Type B pancreatic cell (in vitro differentiated cells): ENCODE measurements at regions not wholly inside any gene's neighbourhood (a gene's known extent, or its start where the extent isn't known, plus 50 kb on each side); places are given as distances from the start of the nearest gene placed in this dataset.

ENCODE experiments used
- DNase-seq: peaks from one replicate; pipeline ENCODE4 v3.0.0; 2021; ENCODE audit warnings: mixed read lengths; ENCODE audit not compliant: unreplicated experiment; ENCODE audit errors: extremely low spot score
- H3K27ac Mint-ChIP-seq: 2 replicates; pipeline ENCODE4 v1.8.0; 2021; ENCODE audit warnings: mild to moderate bottlenecking, mixed read lengths
- H3K27me3 Mint-ChIP-seq: 2 replicates; pipeline ENCODE4 v1.8.0; 2021; ENCODE audit warnings: mixed read lengths
- H3K36me3 Mint-ChIP-seq: 2 replicates; pipeline ENCODE4 v1.8.0; 2021; ENCODE audit warnings: mixed read lengths
- H3K4me1 Mint-ChIP-seq: one replicate; pipeline ENCODE4 v1.8.0; 2021; ENCODE audit warnings: mixed read lengths; ENCODE audit not compliant: unreplicated experiment
- H3K4me3 Mint-ChIP-seq: 2 replicates; pipeline ENCODE4 v1.8.0; 2021; ENCODE audit warnings: mild to moderate bottlenecking, mixed read lengths
- H3K9me3 Mint-ChIP-seq: 2 replicates; pipeline ENCODE4 v1.8.0; 2021; ENCODE audit warnings: mixed read lengths
- CTCF ChIP-seq: fragments of 200-600 bp; sonication (generic); conservative IDR thresholded peaks from 2 replicates; pipeline ENCODE4 v1.5.0; 2021; ENCODE audit warnings: antibody characterized with exemption, mild to moderate bottlenecking

DNA sequence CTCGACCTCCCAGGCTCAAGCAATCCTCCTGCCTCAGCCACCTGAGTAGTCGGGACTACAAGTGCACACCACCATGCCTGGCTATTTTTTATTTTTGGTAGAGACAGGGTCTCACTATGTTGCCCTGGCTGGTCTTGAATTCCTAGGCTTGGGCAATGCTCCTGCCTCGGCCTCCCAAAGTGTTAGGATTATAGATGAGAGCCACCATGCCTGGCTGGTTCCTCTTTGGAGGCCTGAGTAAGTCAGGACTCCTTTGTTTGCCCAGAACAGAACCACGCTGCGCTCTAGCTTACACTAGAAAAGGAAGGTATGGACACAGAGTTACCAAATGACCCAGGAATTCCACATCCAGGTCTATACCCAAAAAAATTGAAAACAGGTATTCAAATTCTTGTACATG lies 135.9 kb upstream of the SLC1A4 start:
- TF ChIP-seq CTCF: no peak
- Mint-ChIP-seq H3K4me1 (peaks cover 24% of the 10 kb centered on the region), H3K36me3 (no peaks in the 10 kb centered on the region), H3K27ac (no peak overlapping the region), H3K4me3 (no peak overlapping the region), H3K9me3 (peaks cover 4% of the 10 kb centered on the region), H3K27me3 (no peaks in the 10 kb centered on the region)
- DNase-seq: no peak

DNA sequence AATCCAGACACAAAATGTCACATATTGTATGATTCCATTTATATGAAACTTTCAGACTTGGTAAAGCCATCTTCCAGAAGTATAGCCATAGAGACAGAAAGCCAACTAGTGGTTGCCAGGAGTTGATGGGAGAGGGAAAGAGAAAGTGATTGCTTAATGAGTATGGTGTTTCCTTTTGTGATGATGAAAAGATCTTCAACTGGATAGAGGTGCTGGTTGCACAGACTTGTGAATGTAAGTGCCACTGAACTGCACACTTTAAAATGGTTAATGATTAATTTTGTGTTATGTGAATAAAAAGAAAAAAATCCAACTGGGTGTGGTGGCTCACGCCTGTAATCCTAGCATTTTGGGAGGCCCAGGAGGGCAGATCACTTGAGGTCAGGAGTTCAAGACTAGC lies 135.3 kb upstream of the SLC1A4 start:
- no peak for TF ChIP-seq CTCF
- Mint-ChIP-seq H3K36me3 (no peaks in the 10 kb centered on the region), H3K4me1 (peaks cover 25% of the 10 kb centered on the region), H3K4me3 (no peak overlapping the region), H3K9me3 (peaks cover 4% of the 10 kb centered on the region), H3K27me3 (peaks cover 2% of the 10 kb centered on the region), H3K27ac (no peak overlapping the region)
- DNase-seq: no peak

DNA sequence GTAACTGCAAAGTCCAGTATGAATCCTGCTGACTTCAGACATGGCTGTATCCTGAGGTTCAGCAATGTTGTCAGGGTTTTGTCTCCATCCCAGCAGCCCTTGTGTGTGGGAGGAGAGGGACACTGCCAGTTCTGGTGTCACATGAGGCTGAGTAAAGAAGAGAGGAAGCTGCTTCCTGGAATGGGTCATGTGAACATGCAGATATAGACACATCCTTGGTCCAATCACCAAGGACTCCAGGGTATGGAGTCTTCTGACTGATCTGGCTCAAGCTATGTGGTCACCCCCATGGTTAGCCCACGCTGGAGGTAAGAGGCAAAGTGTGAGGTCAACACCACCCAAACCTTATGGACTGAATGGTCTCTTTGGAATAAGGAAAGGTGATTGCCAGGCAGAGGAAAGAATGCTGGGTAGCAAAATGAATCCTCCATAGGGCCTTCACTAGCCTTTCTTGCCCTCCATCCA lies 134.4 kb upstream of the SLC1A4 start:
- no peak for DNase-seq
- no peak for TF ChIP-seq CTCF
- Mint-ChIP-seq H3K27me3 (peaks cover 3% of the 10 kb centered on the region), H3K9me3 (peaks cover 4% of the 10 kb centered on the region), H3K4me3 (no peak overlapping the region), H3K27ac (no peak overlapping the region), H3K36me3 (no peaks in the 10 kb centered on the region), H3K4me1 (peaks cover 29% of the 10 kb centered on the region)

- H3K4me1 Mint-ChIP-seq: peaks cover 25% of the 10 kb centered on the region
- H3K4me3 Mint-ChIP-seq: no peak overlapping the region
- no peak overlapping the region for H3K27ac Mint-ChIP-seq
- no peaks in the 10 kb centered on the region for H3K36me3 Mint-ChIP-seq
- DNase-seq: no peak
- peaks cover 3% of the 10 kb centered on the region for H3K27me3 Mint-ChIP-seq
- peaks cover 4% of the 10 kb centered on the region for H3K9me3 Mint-ChIP-seq
- TF ChIP-seq CTCF: no peak
Observed at GRCh38 chr2:64857581-64858471, 131.4 kb upstream of the SLC1A4 start.

DNA sequence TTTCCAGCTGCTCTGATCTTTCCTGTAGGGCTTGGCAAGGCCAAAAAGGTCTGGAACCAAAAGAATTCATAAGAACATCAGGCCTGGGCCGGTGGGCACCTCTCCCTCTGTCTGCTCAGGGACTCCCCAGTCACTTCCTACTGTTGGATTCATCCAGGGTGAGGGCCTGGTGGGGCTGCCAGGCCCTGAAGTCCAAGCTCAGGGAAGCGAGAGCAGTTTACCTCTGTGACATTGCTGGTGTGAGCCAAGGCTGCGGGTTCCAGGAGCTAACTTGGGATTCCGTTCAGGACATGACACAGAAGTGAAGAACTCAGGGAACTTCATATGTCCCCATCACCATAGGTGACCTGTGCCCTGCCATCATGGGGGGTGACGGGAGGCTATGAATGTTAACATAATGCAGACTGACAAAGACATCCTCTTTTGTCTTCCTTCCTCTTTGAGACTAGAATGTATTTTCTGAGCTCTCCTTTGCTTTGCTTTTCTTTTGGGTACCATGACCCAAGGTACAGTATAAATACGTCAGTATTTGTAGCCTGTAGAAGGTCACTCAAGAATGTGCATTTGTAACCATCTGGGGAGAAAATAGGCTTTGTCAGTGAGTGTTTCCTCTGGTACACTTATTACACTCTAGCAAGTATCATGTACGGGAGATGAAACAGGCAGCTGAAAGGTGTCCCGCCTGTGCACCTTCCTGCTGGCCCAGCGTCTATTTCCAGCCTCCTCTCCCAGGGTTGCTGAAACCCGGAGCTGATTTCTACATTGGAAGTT lies 130.5 kb upstream of the SLC1A4 start:
- peaks cover 23% of the 10 kb centered on the region for H3K4me1 Mint-ChIP-seq
- DNase-seq: no peak
- peaks cover 2% of the 10 kb centered on the region for H3K9me3 Mint-ChIP-seq
- peak overlapping the region; percentile 22 for H3K27ac Mint-ChIP-seq
- peaks cover 3% of the 10 kb centered on the region for H3K27me3 Mint-ChIP-seq
- no peak for TF ChIP-seq CTCF
- peak overlapping the region; percentile 71 for H3K4me3 Mint-ChIP-seq
- no peaks in the 10 kb centered on the region for H3K36me3 Mint-ChIP-seq
